ENCODE measurements at regions not wholly inside any gene's neighbourhood (a gene's known extent, or its start where the extent isn't known, plus 50 kb on each side); places are given as distances from the start of the nearest gene placed in this dataset.

DNA sequence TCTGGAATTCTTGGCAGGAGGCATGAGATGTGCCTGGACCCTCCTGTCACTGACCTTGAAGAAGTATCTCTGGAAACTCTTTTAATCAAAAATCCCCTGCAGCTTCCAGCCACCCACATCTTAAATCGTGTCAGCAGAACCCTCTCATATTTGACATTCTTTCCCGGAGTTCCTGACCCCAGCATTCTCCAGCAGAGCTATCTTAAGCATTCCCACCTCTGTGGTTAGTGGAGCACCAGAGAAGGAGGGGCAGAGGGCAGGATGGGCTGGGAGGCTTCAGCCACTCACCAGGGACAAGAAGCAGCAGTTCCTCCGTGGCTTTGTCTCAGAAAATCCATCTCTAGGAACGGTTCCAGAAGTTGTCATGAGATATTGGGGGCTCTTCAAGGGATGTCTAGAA lies 149.9 kb downstream of the RGS9 start:
- TF ChIP-seq, protein P1, sequence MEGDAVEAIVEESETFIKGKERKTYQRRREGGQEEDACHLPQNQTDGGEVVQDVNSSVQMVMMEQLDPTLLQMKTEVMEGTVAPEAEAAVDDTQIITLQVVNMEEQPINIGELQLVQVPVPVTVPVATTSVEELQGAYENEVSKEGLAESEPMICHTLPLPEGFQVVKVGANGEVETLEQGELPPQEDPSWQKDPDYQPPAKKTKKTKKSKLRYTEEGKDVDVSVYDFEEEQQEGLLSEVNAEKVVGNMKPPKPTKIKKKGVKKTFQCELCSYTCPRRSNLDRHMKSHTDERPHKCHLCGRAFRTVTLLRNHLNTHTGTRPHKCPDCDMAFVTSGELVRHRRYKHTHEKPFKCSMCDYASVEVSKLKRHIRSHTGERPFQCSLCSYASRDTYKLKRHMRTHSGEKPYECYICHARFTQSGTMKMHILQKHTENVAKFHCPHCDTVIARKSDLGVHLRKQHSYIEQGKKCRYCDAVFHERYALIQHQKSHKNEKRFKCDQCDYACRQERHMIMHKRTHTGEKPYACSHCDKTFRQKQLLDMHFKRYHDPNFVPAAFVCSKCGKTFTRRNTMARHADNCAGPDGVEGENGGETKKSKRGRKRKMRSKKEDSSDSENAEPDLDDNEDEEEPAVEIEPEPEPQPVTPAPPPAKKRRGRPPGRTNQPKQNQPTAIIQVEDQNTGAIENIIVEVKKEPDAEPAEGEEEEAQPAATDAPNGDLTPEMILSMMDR (IDR thresholded peaks at IDR 0.05) = no peak
- TF ChIP-seq POLR2A (IDR thresholded peaks at IDR 0.05) = no peak
- no peak for TF ChIP-seq POLR2AphosphoS5 (IDR thresholded peaks at IDR 0.05)

Data from breast epithelium (tissue), 3 donors.